ENCODE measurements at regions not wholly inside any gene's neighbourhood (a gene's known extent, or its start where the extent isn't known, plus 50 kb on each side); places are given as distances from the start of the nearest gene placed in this dataset.
A peak's percentile ranks its signal among the peaks of the same experiment; 100 is the strongest.

GRCh38 chr9:35540315-35540714 is 50.4 kb downstream of the RUSC2 start:
- no peak for ATAC-seq

GRCh38 chr9:35546853-35547252 is 56.9 kb downstream of the RUSC2 start:
- no peak for ATAC-seq

- no peak for ATAC-seq
Measured at GRCh38 chr9:35547889-35548418, 57.1 kb upstream of the TESK1 start.

GRCh38 chr9:35548571-35548970 is 56.5 kb upstream of the TESK1 start:
- ATAC-seq = peak; percentile 18

DNA sequence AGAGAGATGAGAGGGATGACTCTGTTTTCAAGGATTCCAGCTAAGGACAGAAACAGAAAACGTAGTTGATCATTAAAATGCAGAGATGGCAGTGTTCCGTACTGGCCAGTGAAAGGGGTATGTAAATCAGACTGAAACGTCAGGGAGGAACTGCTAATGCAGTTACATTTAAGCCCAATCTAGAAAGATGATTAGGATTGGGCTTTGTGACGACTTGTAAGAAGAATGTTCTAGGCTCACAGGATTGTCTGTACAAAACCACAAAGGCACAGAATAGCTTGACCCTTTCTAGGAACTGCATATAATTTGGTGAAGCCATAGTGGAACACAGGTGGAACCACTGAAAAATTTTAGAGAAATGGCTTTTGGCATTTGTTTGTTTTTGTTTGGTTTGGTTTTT is 55.6 kb upstream of the TESK1 start:
- no peak for ATAC-seq

GRCh38 chr9:35552376-35552775 is 52.7 kb upstream of the TESK1 start:
- no peak for ATAC-seq

- ATAC-seq = no peak
Measured at GRCh38 chr9:35552837-35553236, 52.2 kb upstream of the TESK1 start.

DNA sequence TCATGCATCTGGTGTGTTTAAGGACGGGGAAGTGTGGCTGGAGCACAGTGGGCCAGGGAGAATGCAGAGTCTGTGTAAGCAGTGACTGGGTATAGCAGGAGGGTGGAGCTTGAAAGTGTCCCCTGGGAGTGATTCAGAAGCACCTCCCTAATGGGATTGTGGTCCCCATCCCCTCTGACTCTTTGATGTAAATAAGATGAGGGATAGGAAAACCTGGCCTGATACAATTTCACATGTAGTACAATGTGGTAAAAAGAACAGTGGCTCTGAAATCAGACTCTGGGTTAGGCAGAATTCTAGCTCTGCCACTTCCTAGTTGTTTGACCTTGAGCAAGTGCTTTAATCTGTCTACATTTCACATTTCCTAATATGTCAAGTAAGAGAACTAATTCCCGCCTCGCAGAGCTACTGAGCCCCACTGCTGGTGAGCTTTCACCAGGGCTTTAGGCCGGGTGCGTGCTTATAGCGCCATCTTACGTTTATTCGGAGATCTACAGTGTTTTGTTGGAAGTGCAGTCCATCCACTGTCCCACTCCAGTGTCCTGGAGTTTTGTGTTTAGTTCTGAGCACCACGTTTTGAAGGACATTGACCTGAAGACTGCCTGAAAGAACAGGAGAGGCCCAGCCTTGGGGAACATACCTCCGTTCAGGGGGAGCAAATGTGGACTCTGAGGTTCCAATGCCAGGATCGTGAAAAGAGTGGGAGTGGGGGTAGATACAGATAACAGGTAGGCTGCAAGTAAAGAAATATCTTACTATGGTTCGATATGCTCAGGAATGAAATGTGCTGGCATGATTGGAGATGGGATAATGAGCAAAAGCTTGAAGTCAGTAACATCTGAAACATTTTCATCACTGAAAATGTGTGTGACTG is 51.2 kb upstream of the TESK1 start:
- peak; percentile 71 for ATAC-seq

GRCh38 chr9:35555246-35555701 is 49.8 kb upstream of the TESK1 start:
- no peak for ATAC-seq
